ENCODE measurements at regions not wholly inside any gene's neighbourhood (a gene's known extent, or its start where the extent isn't known, plus 50 kb on each side); places are given as distances from the start of the nearest gene placed in this dataset.

GRCh38 chr1:223016381-223016780 lies 126.7 kb downstream of the TLR5 start:
- Histone ChIP-seq H3K36me3 (no peaks in the 10 kb centered on the region), H3K27ac (no peak overlapping the region), H3K9me3 (no peaks in the 10 kb centered on the region), H3K4me3 (no peak overlapping the region), H3K27me3 (no peaks in the 10 kb centered on the region), H3K4me1 (peaks cover 3% of the 10 kb centered on the region)
- TF ChIP-seq POLR2AphosphoS5 (IDR thresholded peaks at IDR 0.05), result no peak
- TF ChIP-seq EP300 (IDR thresholded peaks at IDR 0.05), result no peak
- no peak for TF ChIP-seq CTCF (IDR thresholded peaks at IDR 0.05)
- TF ChIP-seq POLR2A (IDR thresholded peaks at IDR 0.05), result no peak
- DNase-seq (ENCODE audit: low spot score in 2 of 2), result no peak
- 82% methylated on average over 1 of the region's 1 CpG for WGBS

DNA sequence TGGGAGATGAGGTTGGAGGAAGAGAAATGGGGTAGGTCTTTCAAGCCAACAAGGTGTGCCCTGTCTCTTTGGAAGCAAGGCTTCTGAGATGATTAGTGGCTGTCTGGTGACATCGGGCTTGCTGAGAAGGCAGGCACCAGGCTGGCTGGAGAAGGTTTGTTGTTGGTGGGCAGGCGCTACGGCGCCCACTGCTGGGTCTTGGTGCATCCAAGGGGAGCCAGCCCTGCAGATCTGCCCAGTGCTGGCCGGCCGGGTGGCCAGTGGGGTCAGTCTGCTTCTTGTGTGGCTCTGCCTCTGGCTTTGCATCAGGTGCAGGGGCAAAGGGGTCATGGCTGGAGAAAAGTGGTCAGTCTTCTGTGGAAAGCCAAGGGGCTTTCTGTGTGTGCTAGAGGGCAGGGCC lies 126.2 kb downstream of the TLR5 start:
- no peaks in the 10 kb centered on the region for H3K36me3 ChIP-seq
- no peak for DNase-seq (ENCODE audit: low spot score in 2 of 2)
- no peaks in the 10 kb centered on the region for H3K4me1 ChIP-seq
- no peak overlapping the region for H3K4me3 ChIP-seq
- H3K9me3 ChIP-seq, result no peaks in the 10 kb centered on the region
- H3K27me3 ChIP-seq, result no peaks in the 10 kb centered on the region
- no peak for TF ChIP-seq EP300 (IDR thresholded peaks at IDR 0.05)
- H3K27ac ChIP-seq, result no peak overlapping the region
- WGBS, result 59% methylated on average over 6 of the region's 6 CpGs

DNA sequence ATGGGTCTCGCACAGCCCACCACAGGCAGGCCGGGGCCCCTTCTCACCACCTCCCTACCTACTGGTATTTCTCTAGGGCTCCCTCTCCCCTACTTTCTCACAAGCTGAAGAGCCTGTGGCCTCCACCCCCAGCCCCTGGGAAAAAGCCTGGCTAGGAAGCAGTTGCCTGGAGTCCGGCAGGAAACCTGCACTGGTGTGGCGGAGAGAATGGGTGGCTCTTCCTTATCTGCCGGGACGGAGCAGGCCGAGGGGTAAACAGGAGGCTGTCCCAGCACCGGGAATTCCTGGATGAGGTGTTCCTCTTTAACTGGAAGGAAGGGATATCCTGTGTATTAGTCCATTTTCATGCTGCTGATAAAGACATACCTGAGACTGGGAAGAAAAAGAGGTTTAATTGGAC lies 125.8 kb downstream of the TLR5 start:
- DNase-seq (ENCODE audit: low spot score in 2 of 2), result no peak
- H3K9me3 ChIP-seq, result no peaks in the 10 kb centered on the region
- no peaks in the 10 kb centered on the region for H3K4me1 ChIP-seq
- no peak for TF ChIP-seq POLR2A (IDR thresholded peaks at IDR 0.05)
- no peak for TF ChIP-seq POLR2AphosphoS5 (IDR thresholded peaks at IDR 0.05)
- no peak for TF ChIP-seq EP300 (IDR thresholded peaks at IDR 0.05)
- no peak for TF ChIP-seq CTCF (IDR thresholded peaks at IDR 0.05)
- H3K36me3 ChIP-seq, result no peaks in the 10 kb centered on the region
- 90% methylated on average over 8 of the region's 8 CpGs for WGBS
- H3K27me3 ChIP-seq, result no peaks in the 10 kb centered on the region
- no peak overlapping the region for H3K27ac ChIP-seq
- H3K4me3 ChIP-seq, result no peak overlapping the region

- Histone ChIP-seq H3K36me3 (no peaks in the 10 kb centered on the region), H3K9me3 (no peaks in the 10 kb centered on the region), H3K27ac (no peak overlapping the region), H3K4me3 (no peak overlapping the region), H3K27me3 (no peaks in the 10 kb centered on the region), H3K4me1 (no peaks in the 10 kb centered on the region)
- WGBS, result 90% methylated on average over 5 of the region's 7 CpGs
- TF ChIP-seq CTCF (IDR thresholded peaks at IDR 0.05) (no peak), EP300 (IDR thresholded peaks at IDR 0.05) (no peak), POLR2A (IDR thresholded peaks at IDR 0.05) (no peak), POLR2AphosphoS5 (IDR thresholded peaks at IDR 0.05) (no peak)
- DNase-seq (ENCODE audit: low spot score in 2 of 2), result no peak
Observed at GRCh38 chr1:223018534-223018933, 124.5 kb downstream of the TLR5 start.

DNA sequence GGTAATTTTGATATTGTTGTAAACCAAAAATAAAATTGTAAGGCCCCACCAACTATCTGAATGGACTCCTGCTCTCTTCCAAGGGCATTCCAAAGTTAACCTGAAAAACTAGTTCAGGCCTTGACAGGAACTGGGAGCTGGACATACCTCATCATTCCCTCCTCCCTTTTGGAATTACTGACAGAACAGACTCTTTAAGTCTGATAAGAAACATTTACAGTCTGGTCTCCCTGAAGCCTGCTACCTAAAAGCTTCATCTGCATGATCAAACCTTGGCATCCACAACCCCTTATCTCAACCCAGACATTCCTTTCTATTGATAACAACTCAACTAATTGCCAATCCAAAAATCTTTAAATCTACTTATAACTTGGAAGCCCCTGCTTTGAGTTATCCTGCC lies 123.8 kb downstream of the TLR5 start:
- no peak for DNase-seq (ENCODE audit: low spot score in 2 of 2)
- H3K36me3 ChIP-seq, result no peaks in the 10 kb centered on the region
- TF ChIP-seq POLR2A (IDR thresholded peaks at IDR 0.05), result no peak
- no peak for TF ChIP-seq EP300 (IDR thresholded peaks at IDR 0.05)
- no peaks in the 10 kb centered on the region for H3K27me3 ChIP-seq
- no peak overlapping the region for H3K27ac ChIP-seq
- H3K4me3 ChIP-seq, result no peak overlapping the region
- no peaks in the 10 kb centered on the region for H3K4me1 ChIP-seq
- H3K9me3 ChIP-seq, result no peaks in the 10 kb centered on the region

DNA sequence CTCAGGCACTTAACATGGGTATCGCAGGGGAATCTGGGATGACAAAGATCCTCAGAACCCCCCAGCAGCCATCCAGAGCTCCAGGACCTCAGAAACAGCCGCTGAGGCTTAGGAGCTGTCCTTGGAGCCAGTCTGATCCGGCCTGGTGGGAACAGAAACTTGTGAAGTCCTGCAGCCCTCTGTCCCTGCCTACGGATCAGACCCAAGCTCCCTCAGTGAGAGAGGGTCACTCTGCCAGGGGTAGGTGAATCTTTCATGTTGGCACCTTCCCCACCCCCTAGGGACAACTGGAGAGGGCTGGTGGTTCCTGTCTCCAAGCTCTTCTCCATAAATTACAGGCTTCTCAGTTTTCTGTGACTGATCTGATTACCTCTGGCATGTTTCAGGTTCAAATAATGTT lies 122.3 kb downstream of the TLR5 start:
- no peak overlapping the region for H3K27ac ChIP-seq
- H3K27me3 ChIP-seq, result no peaks in the 10 kb centered on the region
- DNase-seq (ENCODE audit: low spot score in 2 of 2), result no peak
- no peaks in the 10 kb centered on the region for H3K4me1 ChIP-seq
- WGBS, result 100% methylated on average over 1 of the region's 4 CpGs
- no peaks in the 10 kb centered on the region for H3K9me3 ChIP-seq
- no peaks in the 10 kb centered on the region for H3K36me3 ChIP-seq
- TF ChIP-seq POLR2AphosphoS5 (IDR thresholded peaks at IDR 0.05), result no peak
- TF ChIP-seq CTCF (IDR thresholded peaks at IDR 0.05), result no peak
- no peak for TF ChIP-seq POLR2A (IDR thresholded peaks at IDR 0.05)
- no peak for TF ChIP-seq EP300 (IDR thresholded peaks at IDR 0.05)
- H3K4me3 ChIP-seq, result no peak overlapping the region

All from suprapubic skin (tissue), 4 donors.